ENCODE measurements at regions not wholly inside any gene's neighbourhood (a gene's known extent, or its start where the extent isn't known, plus 50 kb on each side); places are given as distances from the start of the nearest gene placed in this dataset.

DNA sequence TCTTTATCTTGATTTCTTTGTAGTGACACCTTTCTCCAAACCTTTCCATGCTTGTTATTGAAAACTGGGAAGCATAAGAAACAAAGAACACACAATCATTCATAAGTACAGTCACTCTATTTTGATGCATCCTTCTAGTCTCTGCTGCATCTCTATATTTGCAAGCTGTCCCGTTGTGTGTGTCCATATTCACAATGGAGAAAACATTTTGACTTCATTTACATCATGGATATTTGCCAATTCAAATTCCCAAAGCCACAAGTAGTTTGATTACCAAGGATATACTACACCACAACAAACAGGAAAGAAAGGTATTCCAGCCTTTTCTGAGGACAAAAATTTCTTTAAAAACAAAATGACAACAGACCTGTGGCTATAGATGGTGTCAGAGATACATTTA lies 673.8 kb downstream of the STIM2 start:
- TF ChIP-seq, protein P1, sequence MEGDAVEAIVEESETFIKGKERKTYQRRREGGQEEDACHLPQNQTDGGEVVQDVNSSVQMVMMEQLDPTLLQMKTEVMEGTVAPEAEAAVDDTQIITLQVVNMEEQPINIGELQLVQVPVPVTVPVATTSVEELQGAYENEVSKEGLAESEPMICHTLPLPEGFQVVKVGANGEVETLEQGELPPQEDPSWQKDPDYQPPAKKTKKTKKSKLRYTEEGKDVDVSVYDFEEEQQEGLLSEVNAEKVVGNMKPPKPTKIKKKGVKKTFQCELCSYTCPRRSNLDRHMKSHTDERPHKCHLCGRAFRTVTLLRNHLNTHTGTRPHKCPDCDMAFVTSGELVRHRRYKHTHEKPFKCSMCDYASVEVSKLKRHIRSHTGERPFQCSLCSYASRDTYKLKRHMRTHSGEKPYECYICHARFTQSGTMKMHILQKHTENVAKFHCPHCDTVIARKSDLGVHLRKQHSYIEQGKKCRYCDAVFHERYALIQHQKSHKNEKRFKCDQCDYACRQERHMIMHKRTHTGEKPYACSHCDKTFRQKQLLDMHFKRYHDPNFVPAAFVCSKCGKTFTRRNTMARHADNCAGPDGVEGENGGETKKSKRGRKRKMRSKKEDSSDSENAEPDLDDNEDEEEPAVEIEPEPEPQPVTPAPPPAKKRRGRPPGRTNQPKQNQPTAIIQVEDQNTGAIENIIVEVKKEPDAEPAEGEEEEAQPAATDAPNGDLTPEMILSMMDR (IDR thresholded peaks at IDR 0.05), result no peak
- TF ChIP-seq POLR2A (IDR thresholded peaks at IDR 0.05), result no peak
